HG02642 (cell line): ENCODE measurements at regions not wholly inside any gene's neighbourhood (a gene's known extent, or its start where the extent isn't known, plus 50 kb on each side); places are given as distances from the start of the nearest gene placed in this dataset.
"Not testable (repeated sequence)": the region's sequence is repeated elsewhere in the genome, so short reads cannot be mapped to it uniquely, and the experiment has no call there.

Experiments used
- ATAC-seq: cut with Tn5 transposase; IDR thresholded peaks from one replicate; pipeline ENCODE4 v1.9.1; 2021; ENCODE audit warnings: mild to moderate bottlenecking; ENCODE audit not compliant: unreplicated experiment, poor library complexity

DNA sequence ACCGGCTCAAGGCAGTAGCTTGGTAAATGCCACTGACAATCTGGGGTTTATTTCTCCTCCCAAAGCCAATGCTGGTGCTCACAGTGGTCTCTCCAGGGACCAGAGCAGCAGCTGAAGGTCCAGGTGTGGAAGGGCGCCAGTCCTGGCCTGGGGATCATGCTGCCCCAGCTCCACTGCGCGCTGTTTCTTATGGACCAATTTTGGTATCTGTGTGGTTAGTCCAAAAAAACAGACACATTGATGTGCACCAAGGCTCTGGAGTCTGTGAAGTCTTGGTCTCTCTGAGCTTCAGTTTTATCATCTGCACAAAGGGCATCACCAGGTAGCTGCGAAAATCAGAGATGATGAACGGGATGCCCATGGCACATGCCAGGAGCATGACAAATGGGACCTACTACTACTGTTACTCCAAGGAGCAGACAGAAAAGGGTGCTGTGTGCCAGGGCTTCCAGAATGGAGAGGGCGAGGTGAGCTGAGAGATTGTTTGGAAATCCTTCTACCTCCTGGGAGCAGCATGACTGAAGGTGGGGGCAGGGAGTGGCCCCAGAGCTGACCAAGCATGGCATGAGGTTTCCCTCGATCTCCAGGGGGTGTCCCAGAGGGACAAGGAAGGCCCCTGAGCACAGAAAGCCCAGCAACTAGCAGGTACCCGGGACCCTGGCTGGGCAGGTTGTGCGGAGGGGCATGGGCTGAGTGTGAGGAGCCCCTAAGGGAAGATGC is 134.3 kb upstream of the PRR20G start:
- no peak for ATAC-seq

DNA sequence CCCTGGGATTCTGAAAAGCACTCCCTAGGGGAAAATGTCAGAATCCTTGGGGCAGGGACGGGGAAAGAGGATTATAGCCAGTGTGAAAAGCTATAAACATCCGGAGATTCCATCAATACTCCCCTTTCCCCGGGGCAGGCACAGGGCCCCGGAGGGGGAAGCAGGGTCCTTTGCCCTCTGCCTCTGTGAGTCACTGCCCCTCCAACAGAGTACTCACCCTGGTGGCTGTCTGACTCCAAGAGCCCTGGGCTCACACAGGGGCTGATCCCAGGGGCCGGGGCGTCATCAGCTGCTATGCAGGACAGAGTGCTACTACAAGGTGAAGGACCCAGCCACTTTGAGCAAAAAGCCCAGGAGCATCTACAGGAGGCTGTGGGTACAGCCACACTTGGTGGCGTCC is 133.0 kb upstream of the PRR20G start:
- no peak for ATAC-seq

DNA sequence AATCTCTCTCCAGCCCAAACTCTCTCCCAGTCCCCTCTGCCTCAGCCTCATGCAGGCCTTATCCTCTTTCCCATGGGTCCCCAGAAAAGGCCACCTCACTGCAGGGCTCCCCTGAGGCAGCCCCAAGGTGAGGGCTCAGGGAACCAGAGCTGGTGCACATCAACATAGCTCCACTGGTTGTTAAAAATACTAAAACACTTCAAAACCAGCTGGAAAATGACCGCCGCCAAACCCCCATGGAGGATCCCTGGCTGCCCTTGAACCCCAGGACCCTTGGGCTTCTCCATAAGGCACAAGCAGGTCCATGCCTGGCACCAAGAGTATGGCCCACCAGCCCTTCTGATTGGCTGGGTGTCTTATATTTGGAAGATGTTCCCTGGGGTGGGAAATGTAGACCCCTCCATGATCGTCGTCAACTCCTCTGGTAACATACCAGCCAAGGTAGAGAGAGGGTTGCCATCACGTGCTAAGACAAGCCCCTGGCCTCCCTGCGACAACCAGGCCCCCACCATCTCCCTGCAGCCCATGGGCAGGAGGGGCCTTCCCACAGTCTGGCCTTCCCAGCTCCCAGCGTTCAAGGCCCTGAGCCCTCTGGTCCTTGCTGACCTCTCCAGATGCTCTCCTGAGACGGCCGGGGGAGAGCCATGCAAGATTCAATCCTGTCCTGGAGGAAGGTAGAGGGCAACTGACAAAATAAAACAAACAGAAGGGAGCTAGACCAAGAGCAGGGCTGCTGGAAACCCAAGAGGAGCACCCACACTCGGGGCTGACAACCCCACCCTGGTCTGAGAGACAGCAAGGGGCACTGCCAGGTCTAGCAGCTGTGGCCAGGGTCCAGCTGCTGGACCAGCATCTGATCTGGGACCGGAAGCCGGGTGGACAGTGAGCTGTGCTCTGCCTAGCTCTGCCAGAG is 132.1 kb upstream of the PRR20G start:
- ATAC-seq, result no peak

DNA sequence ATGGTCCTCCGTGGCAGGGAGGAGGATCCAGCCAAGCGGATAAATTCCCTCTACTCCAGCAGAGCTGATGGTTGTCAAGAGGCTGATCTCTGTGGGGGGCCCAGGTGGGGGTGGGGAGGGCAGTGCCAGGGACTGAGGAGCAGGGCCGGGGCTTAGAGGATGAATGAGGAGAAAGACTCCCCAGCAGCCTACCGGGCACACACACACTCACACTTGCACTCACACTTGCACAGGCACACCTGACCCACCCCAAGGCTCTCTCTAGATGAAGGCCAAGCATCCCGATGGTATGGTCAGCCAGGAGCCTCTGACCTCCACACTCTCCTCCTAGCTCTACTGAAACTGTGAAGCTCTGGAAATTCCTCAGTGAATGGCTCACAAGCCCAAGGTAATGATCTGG is 131.3 kb upstream of the PRR20G start:
- no peak for ATAC-seq

DNA sequence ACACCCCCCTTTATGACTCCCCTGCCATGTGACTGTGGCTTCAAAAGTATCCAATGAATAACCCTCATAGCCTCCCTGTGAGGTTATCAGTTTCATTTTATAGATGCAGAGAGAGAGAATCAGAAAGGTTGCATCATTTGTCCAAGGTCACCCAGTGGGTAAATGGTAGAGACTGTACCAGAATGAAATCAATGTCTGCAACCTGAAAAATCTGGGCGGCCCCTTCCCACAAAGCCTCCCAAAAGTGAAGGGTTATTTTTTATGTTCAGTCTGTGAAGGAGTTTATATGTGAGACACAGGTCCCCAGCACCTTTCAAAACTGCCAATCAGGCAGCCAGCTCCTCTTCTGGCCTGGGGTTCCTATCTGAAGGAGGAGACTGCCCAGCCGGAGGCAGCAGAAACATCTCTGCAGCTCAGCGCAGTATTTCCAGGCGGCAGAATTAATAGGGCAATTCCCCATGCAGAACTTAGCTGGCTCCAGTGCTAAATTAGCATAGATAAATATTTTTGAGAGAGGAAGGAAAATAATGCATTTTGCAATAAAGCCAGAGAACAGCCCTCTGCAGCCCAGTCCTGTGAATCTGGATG is 130.8 kb upstream of the PRR20G start:
- ATAC-seq, result no peak

DNA sequence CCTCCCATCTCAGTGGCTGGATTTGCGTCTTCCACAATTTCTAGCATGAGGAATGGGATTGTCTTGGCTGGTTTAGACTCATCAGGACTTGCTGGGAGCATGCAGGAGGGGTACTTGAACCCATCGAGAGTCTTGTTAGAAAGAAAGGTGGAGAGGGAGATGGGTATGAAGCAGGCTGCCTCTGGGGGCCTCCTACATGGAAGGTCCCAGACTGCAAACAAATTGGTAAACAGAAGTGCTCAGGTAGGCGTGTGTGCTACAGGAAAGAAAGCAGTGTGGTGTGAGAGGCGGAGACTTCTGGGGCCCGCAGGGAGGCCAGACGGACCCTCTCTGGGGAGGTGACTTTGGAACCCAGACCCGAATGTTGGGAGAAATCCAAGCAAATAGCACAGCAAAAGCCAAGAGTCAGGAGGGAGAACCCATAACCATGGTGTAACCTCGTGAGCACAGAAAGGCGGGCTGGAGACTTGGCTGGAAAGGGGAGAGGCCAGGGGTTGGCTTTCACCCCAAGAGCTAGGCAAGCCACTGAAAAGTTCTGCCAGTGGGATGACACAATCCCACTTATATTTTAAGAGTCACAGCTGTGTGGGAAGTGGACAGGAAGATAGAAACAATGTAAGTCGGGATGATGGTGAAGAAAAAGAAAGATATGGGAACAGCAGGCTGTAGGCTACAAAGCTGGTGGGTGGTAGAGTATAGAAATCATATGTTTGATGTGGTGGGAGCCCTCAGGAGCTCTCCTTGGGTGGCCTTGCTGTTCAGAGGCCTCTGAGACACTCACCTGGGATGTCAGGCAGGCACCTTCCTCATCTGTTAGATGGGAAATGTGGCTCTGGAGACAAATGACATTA is 130.1 kb upstream of the PRR20G start:
- ATAC-seq, result no peak

DNA sequence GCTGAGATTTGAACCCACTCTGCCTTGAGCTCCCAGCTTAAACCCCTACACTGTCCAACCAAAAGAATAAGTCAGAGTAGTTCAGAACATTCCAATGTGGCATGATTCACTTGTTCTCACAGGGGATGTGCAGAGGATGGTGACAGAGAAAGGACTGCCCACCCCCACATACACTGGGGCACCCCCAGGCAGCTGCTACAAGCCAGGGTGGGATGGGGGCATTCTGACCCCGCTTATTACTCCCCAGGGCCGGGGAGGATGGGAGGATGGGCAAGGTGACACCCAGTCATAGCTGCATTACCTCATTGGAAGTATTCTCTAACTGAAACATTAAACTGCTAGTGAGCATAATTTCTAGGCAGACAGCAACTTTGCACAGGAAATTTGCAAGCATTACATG is 126.0 kb upstream of the PRR20G start:
- ATAC-seq, result no peak

DNA sequence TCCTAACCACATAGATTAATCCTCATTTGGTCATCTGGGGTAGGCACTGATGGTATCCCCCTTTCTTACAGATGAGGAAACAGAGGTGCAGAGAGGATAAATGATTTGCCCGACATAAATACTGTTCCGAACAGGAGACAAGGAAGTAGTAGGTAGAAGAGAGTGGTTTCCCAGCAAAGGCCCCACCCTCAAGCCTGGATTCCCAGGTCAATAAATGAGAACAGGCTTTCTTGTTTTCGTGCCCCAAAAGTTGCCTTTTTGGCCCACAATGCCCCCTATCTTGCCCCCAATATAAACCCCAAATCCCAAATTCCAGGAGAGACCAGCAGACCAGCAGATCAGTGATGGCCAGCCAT is 125.5 kb upstream of the PRR20G start:
- no peak for ATAC-seq

DNA sequence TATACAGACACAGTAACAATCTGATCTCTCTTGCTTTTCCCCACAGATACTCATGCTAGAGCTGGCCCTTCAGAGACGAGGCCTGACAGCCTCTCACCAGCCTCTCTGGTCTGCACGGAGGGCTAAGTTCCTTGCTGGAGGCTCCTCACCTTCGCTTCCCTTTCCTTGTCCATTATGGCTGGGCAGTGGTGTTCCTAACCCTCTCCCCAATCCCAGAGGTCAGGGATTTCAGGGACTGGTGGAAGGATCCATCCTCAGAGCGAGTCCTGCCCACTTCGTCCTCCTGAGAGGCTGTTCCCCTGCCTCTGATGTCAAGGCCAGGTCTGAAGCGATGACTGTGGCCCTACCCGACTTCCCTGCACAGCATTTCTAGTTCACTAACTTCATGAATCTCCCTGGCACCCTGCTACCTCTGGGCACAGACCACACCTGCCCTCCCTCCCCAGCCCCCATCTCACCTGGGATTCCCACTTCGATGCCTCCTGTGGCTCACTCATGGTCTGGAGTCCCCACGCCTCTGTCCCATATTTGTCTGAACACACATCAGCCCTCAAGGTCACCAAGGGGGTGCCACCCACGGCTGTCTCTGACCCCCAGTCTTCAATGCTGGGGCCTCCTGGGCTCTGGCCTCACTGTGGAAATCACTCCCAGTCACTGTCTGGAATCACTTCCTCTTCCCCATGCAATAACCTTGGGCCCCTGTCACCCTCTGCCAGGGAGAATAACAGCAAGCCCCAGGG is 124.9 kb upstream of the PRR20G start:
- no peak for ATAC-seq

DNA sequence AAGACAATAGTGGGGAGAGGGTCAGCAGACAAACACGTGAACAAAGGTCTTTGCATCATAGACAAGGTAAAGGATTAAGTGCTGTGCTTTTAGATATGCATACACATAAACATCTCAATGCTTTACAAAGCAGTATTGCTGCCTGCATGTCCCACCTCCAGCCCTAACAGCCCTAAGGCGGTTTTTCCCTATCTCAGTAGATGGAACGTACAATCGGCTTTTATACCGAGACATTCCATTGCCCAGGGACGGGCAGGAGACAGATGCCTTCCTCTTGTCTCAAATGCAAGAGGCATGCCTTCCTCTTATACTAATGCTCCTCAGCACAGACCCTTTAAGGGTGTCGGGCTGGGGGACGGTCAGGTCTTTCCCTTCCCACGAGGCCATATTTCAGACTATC is 124.0 kb upstream of the PRR20G start:
- ATAC-seq, result not testable (repeated sequence)

- no peak for ATAC-seq
Observed at GRCh38 chr3:127411083-127411727, 123.4 kb upstream of the PRR20G start.

DNA sequence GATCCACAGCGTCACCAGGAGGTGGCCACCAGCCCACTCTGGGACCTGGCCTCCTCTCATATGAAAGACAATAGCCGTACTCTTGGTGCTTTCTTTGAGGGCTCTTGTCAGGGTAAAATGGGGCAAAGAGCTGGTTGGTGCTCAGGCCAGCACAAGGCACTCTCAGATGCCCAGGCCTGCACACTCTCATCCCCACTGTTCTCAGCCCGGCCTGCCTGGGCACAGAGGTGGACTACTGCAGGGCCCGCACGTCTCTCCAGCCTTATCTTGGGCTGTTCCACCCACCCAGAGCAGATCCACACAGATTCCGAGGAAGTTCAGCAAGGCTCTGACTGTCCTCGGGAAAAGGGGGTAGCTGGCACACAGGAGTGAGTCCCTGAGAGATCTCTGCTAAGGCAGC is 122.8 kb upstream of the PRR20G start:
- no peak for ATAC-seq

DNA sequence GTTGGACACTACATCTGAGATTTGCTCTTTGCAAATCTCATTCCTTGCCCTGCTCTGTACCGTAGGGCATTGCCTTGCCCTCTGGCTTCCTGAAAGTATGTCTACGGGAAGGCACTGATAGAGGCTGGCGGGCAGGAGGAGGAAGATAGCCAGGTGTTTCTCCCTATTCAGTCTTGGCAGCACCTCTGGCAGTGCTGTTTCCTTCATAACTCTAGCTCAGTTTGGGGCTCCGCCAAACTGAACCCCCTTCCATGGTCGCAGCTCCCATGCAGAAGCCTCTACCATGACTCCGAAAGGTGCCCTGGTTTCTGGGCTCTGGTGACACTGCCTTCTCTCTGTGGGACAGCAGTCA is 122.3 kb upstream of the PRR20G start:
- ATAC-seq, result no peak

DNA sequence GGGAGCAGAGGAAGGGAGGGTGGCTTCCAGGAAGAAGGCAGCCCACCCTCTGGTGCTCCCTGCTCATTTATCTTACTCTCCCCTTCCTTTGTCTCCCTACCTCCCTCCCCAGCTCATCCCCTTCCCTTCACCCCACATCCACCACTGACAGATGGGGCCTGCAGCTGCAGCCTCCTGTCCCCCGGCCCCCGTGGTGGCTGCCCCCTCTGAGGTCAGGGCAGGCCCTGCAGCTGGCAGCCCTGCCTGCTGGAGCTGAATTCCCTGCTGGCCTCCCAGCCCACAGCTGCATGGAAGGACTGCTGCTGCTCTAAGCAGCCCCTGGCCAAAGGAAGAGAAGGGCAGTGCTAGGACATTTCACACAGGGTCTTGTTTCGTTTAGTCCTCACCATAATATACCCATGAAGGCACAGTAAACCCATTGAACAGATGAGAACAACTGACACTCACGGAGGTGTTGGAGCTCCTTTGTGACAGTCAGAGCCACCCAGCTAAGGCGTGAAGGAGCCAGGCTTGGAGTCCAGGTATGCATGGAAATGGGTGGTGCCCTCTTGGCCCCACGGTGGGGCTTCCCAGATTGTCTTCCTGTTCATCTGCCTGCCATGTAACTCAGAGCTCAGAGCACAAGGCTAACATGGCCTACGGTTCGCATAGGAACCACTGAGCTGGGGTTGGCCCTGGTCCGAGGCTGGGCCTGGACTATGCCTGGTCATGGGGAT is 121.7 kb upstream of the PRR20G start:
- no peak for ATAC-seq

- ATAC-seq, result no peak
Observed at GRCh38 chr3:127408684-127409420, 121.0 kb upstream of the PRR20G start.

DNA sequence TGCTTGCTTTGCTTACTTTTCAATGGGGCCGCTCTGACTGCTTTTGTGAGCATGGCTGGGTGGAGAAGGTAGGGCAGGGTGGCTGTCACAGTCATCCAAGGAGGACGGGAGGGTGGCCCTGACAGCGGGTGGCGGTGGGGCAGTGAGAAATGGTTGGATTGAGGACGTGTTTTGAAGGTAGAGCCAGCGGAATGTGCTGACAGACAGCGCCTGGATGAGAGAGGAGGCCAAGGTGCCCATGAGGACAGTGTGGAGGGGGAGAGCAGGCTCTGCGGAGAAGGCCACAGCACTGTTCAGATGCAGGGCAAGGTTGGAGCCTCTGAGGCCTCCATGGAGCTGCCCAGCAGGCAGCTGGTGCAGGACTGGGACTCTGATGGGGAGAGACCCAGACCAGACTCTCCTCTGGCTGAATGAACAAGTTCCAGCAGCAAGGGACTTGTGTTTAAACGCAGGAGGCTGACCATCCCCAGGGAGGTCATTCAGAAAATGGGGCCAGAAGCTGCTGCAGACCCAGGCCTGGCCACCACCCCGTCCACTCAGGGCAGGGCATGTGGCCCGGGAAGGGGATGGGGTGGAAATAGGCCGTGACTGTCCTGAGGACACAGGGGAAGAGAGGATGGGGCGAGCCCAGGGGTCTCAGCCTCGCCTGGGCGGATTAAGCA is 120.3 kb upstream of the PRR20G start:
- no peak for ATAC-seq

DNA sequence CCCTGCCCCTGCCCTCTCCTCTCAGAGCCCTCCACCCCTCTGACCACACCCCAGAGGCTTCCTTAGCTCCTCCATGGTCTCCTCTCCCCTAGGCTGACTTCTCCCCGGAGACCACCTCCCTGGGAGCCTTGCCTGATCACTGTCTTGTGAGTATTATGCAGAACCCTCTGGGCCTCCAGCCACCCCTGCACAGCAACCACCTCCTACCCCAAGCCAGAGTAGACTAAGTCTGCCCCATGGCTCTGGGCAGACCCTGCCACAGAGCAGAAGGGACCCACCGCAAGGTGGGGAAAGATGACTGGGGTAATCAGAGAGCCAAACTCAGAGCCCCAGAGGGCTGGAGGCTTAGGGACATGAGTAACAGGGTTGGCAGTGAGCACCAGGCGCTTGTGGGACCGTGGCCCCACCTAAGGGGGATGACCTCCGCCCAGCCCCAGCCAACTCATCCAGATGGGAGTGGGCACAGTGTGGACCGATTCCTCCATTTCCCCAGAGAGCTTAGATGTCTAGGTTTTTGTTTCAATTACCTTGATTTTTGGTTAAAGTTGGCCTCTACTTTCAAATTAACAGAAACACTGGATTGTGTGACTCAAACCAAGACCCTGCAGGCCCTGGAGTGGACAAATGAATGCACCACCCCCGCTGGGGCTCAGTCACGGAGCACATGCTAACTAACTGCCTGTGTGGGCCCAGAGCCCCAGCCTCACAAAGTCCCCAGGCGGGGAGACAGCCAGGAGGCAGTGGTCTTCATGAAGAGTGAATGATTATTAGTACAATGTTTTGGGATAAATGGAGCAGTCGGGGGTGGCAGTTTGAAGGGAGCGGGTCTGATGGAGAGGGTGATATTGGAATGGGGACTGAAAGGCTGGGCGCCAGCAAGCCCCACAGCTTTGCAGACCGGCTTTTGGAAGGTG is 119.4 kb upstream of the PRR20G start:
- no peak for ATAC-seq
